A673 (cell line): ENCODE measurements at regions not wholly inside any gene's neighbourhood (a gene's known extent, or its start where the extent isn't known, plus 50 kb on each side); places are given as distances from the start of the nearest gene placed in this dataset.

ENCODE experiments used
- BruUV-seq: library from RNA; stranded (reverse); fragments of 400-500 nt; replicated peaks from 2 replicates; lab custom pipeline; 2021; lab: Mats Ljungman, UMichigan
- CTCF ChIA-PET: fragments of 300-600 bp; sonication (Branson Sonifier 250); formaldehyde crosslinking; loops from one replicate; lab custom pipeline; 2022; ENCODE audit warnings: antibody characterized with exemption; lab: Charles Lee
- POLR2A ChIA-PET: fragments of 300-600 bp; sonication (Branson Sonifier 250); formaldehyde crosslinking; loops from one replicate; lab custom pipeline; 2022; ENCODE audit warnings: antibody characterized with exemption; ENCODE audit not compliant: low non-redundant PET; lab: Charles Lee
- DNase-seq: peaks from one replicate; pipeline ENCODE4 v3.0.0-alpha.2; 2015; ENCODE audit warnings: low spot score
- H3K27ac ChIP-seq: fragments of 200-600 bp; sonication (generic); 2 replicates; pipeline ENCODE4 v1.5.1; 2016; ENCODE audit warnings: mixed run types, low read depth, mild to moderate bottlenecking, mixed read lengths, antibody characterized with exemption, low read length; ENCODE audit not compliant: poor library complexity, severe bottlenecking
- H3K27me3 ChIP-seq: fragments of 200-600 bp; sonication (generic); replicated peaks from 2 replicates; pipeline ENCODE4 v1.6.1; 2017; ENCODE audit warnings: mixed run types, low read depth, mild to moderate bottlenecking, mixed read lengths, antibody characterized with exemption, low read length; ENCODE audit not compliant: insufficient read depth, poor library complexity
- H3K36me3 ChIP-seq: fragments of 200-600 bp; sonication (generic); 2 replicates; pipeline ENCODE4 v1.6.1; 2016; ENCODE audit warnings: mixed run types, mild to moderate bottlenecking, mixed read lengths, antibody characterized with exemption, low read length; ENCODE audit not compliant: insufficient read depth, poor library complexity, severe bottlenecking
- H3K4me1 ChIP-seq: fragments of 200-600 bp; sonication (generic); 2 replicates; pipeline ENCODE4 v1.6.1; 2017; ENCODE audit warnings: mixed run types, mild to moderate bottlenecking, mixed read lengths, antibody characterized with exemption, low read length; ENCODE audit not compliant: insufficient read depth, poor library complexity, severe bottlenecking
- H3K4me3 ChIP-seq: fragments of 200-600 bp; sonication (generic); 2 replicates; pipeline ENCODE4 v1.5.1; 2016; ENCODE audit warnings: low read depth, mixed run types, mild to moderate bottlenecking, mixed read lengths, low read length; ENCODE audit not compliant: poor library complexity, severe bottlenecking
- H3K9me3 ChIP-seq: fragments of 200-600 bp; sonication (generic); 2 replicates; pipeline ENCODE4 v1.6.1; 2016; ENCODE audit warnings: mixed run types, low read depth, mild to moderate bottlenecking, mixed read lengths, antibody characterized with exemption, low read length; ENCODE audit not compliant: poor library complexity, severe bottlenecking
- CTCF ChIP-seq: fragments of 300-800, 200-600 bp; sonication (generic); conservative IDR thresholded peaks from 2 replicates; pipeline ENCODE4 v1.5.1; 2017; ENCODE audit warnings: low read depth, mild to moderate bottlenecking, antibody characterized with exemption, low read length, moderate library complexity, mixed read lengths
- EZH2 ChIP-seq: fragments of 200-600 bp; sonication (generic); IDR thresholded peaks from 2 replicates; pipeline ENCODE4 v1.6.1; 2017; ENCODE audit warnings: borderline replicate concordance, low read depth, mild to moderate bottlenecking, mixed read lengths, antibody characterized with exemption, low read length; ENCODE audit not compliant: poor library complexity, severe bottlenecking
- intact Hi-C: fragments of 100-400 bp; cut with micrococcal nuclease; formaldehyde crosslinking; loops from one replicate; pipeline ENCODE4 v1.10.0; 2022; ENCODE audit not compliant: unreplicated experiment

GRCh38 chr21:24869862-24870261, 737.4 kb downstream of the MRPL39 start:
- no peaks in the 10 kb centered on the region for H3K4me1 ChIP-seq
- DNase-seq, result no peak
- H3K27ac ChIP-seq, result no peak overlapping the region
- no peak overlapping the region for H3K4me3 ChIP-seq
- peaks cover 23% of the 10 kb centered on the region for H3K9me3 ChIP-seq
- no TSS peak for BruUV-seq
- CTCF ChIA-PET, result no interaction called here
- intact Hi-C loops, result no loop called here
- POLR2A ChIA-PET, result no interaction called here
- TF ChIP-seq EZH2 (no peak), CTCF (no peak)
- no peaks in the 10 kb centered on the region for H3K27me3 ChIP-seq
- no peaks in the 10 kb centered on the region for H3K36me3 ChIP-seq

- Histone ChIP-seq H3K4me3 (no peak overlapping the region), H3K27ac (no peak overlapping the region), H3K27me3 (no peaks in the 10 kb centered on the region), H3K36me3 (no peaks in the 10 kb centered on the region), H3K9me3 (peaks cover 15% of the 10 kb centered on the region), H3K4me1 (no peaks in the 10 kb centered on the region)
- BruUV-seq, result no TSS peak
- intact Hi-C loops, result no loop called here
- POLR2A ChIA-PET, result no interaction called here
- no peak for DNase-seq
- no peak for TF ChIP-seq CTCF
- TF ChIP-seq EZH2, result no peak
- CTCF ChIA-PET, result no interaction called here
Observed at GRCh38 chr21:24868117-24868516, 739.2 kb downstream of the MRPL39 start.

GRCh38 chr21:24861471-24861870, 745.8 kb downstream of the MRPL39 start:
- Histone ChIP-seq H3K36me3 (no peaks in the 10 kb centered on the region), H3K4me3 (no peak overlapping the region), H3K27ac (no peak overlapping the region), H3K27me3 (no peaks in the 10 kb centered on the region), H3K4me1 (no peaks in the 10 kb centered on the region), H3K9me3 (peaks cover 12% of the 10 kb centered on the region)
- intact Hi-C loops, result no loop called here
- BruUV-seq, result no TSS peak
- no peak for DNase-seq
- CTCF ChIA-PET, result no interaction called here
- POLR2A ChIA-PET, result no interaction called here
- TF ChIP-seq CTCF, result no peak
- no peak for TF ChIP-seq EZH2
